H1 (cell line): ENCODE measurements at regions not wholly inside any gene's neighbourhood (a gene's known extent, or its start where the extent isn't known, plus 50 kb on each side); places are given as distances from the start of the nearest gene placed in this dataset.

Experiments
- BCL11A ChIP-seq, 2 experiments: IDR thresholded peaks; one replicate each; pipeline ENCODE4 v1.6.1; 2011; ENCODE audit warnings: low read depth in 2 of 2, low read length in 2 of 2, mild to moderate bottlenecking in 2 of 2
- CHD7 ChIP-seq: fragments of 300-600 bp; sonication (generic); IDR thresholded peaks from 2 replicates; pipeline ENCODE4 v1.7.1; 2012; ENCODE audit warnings: low read length, moderate library complexity, mild to moderate bottlenecking, inconsistent platforms; ENCODE audit not compliant: insufficient replicate concordance
- CTBP2 ChIP-seq: IDR thresholded peaks from 2 replicates; pipeline ENCODE4 v1.7.0; 2011; ENCODE audit warnings: borderline replicate concordance, mild to moderate bottlenecking, moderate library complexity, mixed read lengths, low read length; ENCODE audit not compliant: insufficient read depth, insufficient read length
- EP300 ChIP-seq, 2 experiments: IDR thresholded peaks; 1 replicate in 1 of 2; 2 replicates in 1 of 2; pipeline ENCODE4 v1.6.1; 2011 to 2012; ENCODE audit warnings: low read depth in 2 of 2, low read length in 2 of 2, mild to moderate bottlenecking in 2 of 2, borderline replicate concordance in 1 of 2, inconsistent platforms in 1 of 2, moderate library complexity in 1 of 2
- GTF2F1 ChIP-seq: IDR thresholded peaks from 2 replicates; pipeline ENCODE4 v1.6.1; 2012; ENCODE audit warnings: low read depth, low read length, improper control_type of control experiment, borderline replicate concordance
- KDM1A ChIP-seq: fragments of 200-600, 300-600 bp; sonication (generic); IDR thresholded peaks from 2 replicates; pipeline ENCODE4 v1.7.1; 2016; ENCODE audit warnings: mild to moderate bottlenecking, low read length, borderline replicate concordance
- POU5F1 ChIP-seq: IDR thresholded peaks from 2 replicates; pipeline ENCODE4 v1.6.1; 2011; ENCODE audit warnings: low read depth, mild to moderate bottlenecking, low read length, moderate library complexity
- SIN3A ChIP-seq, 2 experiments: IDR thresholded peaks in 1 of 2; conservative IDR thresholded peaks in 1 of 2; 2 replicates each; pipeline ENCODE4 v1.6.1; 2011 to 2012; ENCODE audit warnings: low read length in 2 of 2, improper control_type of control experiment in 1 of 2, low read depth in 1 of 2, mild to moderate bottlenecking in 1 of 2
- TAF1 ChIP-seq: IDR thresholded peaks from 2 replicates; pipeline ENCODE4 v1.6.1; 2011; ENCODE audit warnings: mild to moderate bottlenecking, low read depth, low read length
- TCF12 ChIP-seq: IDR thresholded peaks from 2 replicates; pipeline ENCODE4 v1.6.1; 2011; ENCODE audit warnings: low read depth, mild to moderate bottlenecking, low read length
- TEAD4 ChIP-seq: IDR thresholded peaks from 2 replicates; pipeline ENCODE4 v1.6.1; 2012; ENCODE audit warnings: low read depth, low read length, inconsistent platforms, mixed read lengths

GRCh38 chr21:16437586-16437985 lies 707.8 kb downstream of the USP25 start (continued):
- TF ChIP-seq CHD7 = no peak
- TF ChIP-seq TCF12 = no peak
- TF ChIP-seq EP300 (IDR thresholded peaks at IDR 0.05; ENCODE audit: borderline replicate concordance in 1 of 2, low read depth in 2 of 2, low read length in 2 of 2) = no peak
- TF ChIP-seq KDM1A = no peak
- TF ChIP-seq BCL11A (IDR thresholded peaks at IDR 0.05; ENCODE audit: low read depth in 2 of 2, low read length in 2 of 2) = no peak
- TF ChIP-seq POU5F1 = no peak
- TF ChIP-seq SIN3A (conservative IDR thresholded peaks at IDR 0.05 in 1 of 2, IDR thresholded peaks at IDR 0.05 in 1 of 2; ENCODE audit: low read depth in 1 of 2, low read length in 2 of 2) = no peak
- no peak for TF ChIP-seq TEAD4
- no peak for TF ChIP-seq GTF2F1
- no peak for TF ChIP-seq TAF1
- no peak for TF ChIP-seq CTBP2
